SK-N-SH (cell line): ENCODE measurements at regions not wholly inside any gene's neighbourhood (a gene's known extent, or its start where the extent isn't known, plus 50 kb on each side); places are given as distances from the start of the nearest gene placed in this dataset.

Experiments used
- CTCF ChIA-PET: fragments of 300-600, 350-600 bp; formaldehyde crosslinking; extraction: SDS; loops from one replicate; lab custom pipeline; 2021; lab: Yijun Ruan, JAX
- POLR2A ChIA-PET: fragments of 350-600 bp; sonication (Branson Sonifier 250); formaldehyde crosslinking; extraction: SDS; loops from one replicate; lab custom pipeline; 2020; ENCODE audit warnings: antibody characterized with exemption, inconsistent platforms; lab: Yijun Ruan, JAX
- DNase-seq: peaks from one replicate; pipeline ENCODE4 v3.0.0; 2012
- H2AFZ ChIP-seq: fragments of 200-600 bp; sonication (generic); 2 replicates; pipeline ENCODE4 v1.8.1; 2016; ENCODE audit warnings: antibody characterized with exemption, mild to moderate bottlenecking, low read depth
- H3F3A ChIP-seq: fragments of 200-600 bp; sonication (generic); replicated peaks from 2 replicates; pipeline ENCODE3; 2016; ENCODE audit warnings: antibody characterized with exemption, mild to moderate bottlenecking; ENCODE audit not compliant: insufficient read depth
- H3K27ac ChIP-seq, 2 experiments: fragments of 200-500 bp in 1 of 2; fragments of 200-600 bp in 1 of 2; sonication (Bioruptor generic) in 1 of 2; sonication (generic), shearing (Covaris generic) in 1 of 2; 2 replicates each; pipeline versions ENCODE4 v1.5.1 to v1.6.1; 2014 to 2016; ENCODE audit warnings: low read depth in 2 of 2, inconsistent platforms in 1 of 2, low read length in 1 of 2, mild to moderate bottlenecking in 1 of 2, mixed read lengths in 1 of 2
- H3K27me3 ChIP-seq: fragments of 200-600 bp; sonication (generic), shearing (Covaris generic); 2 replicates; pipeline ENCODE4 v1.6.1; 2016; ENCODE audit warnings: mixed run types; ENCODE audit not compliant: insufficient read depth
- H3K36me3 ChIP-seq, 2 experiments: fragments of 200-500 bp in 1 of 2; fragments of 200-600 bp in 1 of 2; sonication (Bioruptor generic) in 1 of 2; sonication (generic) in 1 of 2; replicated peaks in 1 of 2; 2 replicates each; pipeline versions ENCODE3 to v1.5.1; 2014 to 2016; ENCODE audit warnings: low read length in 1 of 2, mild to moderate bottlenecking in 1 of 2; ENCODE audit not compliant: insufficient read depth in 2 of 2, control insufficient read depth in 1 of 2
- H3K4me1 ChIP-seq, 2 experiments: fragments of 200-500 bp in 1 of 2; fragments of 200-600 bp in 1 of 2; sonication (Bioruptor generic) in 1 of 2; sonication (generic), shearing (Covaris generic) in 1 of 2; 2 replicates each; pipeline versions ENCODE4 v1.5.1 to v1.6.1; 2014 to 2016; ENCODE audit warnings: low read depth in 1 of 2, low read length in 1 of 2, mixed run types in 1 of 2; ENCODE audit not compliant: insufficient read depth in 2 of 2, control insufficient read depth in 1 of 2
- H3K4me2 ChIP-seq: fragments of 200-600 bp; sonication (generic), shearing (Covaris generic); 2 replicates; pipeline ENCODE4 v1.6.1; 2017; ENCODE audit warnings: mixed run types
- H3K4me3 ChIP-seq, 2 experiments: fragments of 200-500 bp in 1 of 2; fragments of 200-600 bp in 1 of 2; sonication (Bioruptor generic) in 1 of 2; sonication (generic), shearing (Covaris generic) in 1 of 2; 2 replicates each; pipeline versions ENCODE4 v1.5.1 to v1.8.1; 2014 to 2016; ENCODE audit warnings: low read depth in 2 of 2, inconsistent platforms in 1 of 2, low read length in 1 of 2, mild to moderate bottlenecking in 1 of 2, mixed read lengths in 1 of 2, moderate library complexity in 1 of 2
- H3K79me2 ChIP-seq: fragments of 200-600 bp; sonication (generic); 2 replicates; pipeline ENCODE4 v1.8.1; 2017; ENCODE audit warnings: mild to moderate bottlenecking; ENCODE audit not compliant: insufficient read depth
- H3K9ac ChIP-seq: fragments of 200-600 bp; sonication (generic); 2 replicates; pipeline ENCODE4 v1.6.1; 2017; ENCODE audit warnings: mixed run types
- H3K9me2 ChIP-seq: fragments of 200-600 bp; sonication (generic); 2 replicates; pipeline ENCODE4 v1.6.1; 2017; ENCODE audit warnings: mixed run types
- H3K9me3 ChIP-seq: fragments of 200-600 bp; sonication (generic); 2 replicates; pipeline ENCODE4 v1.6.1; 2017; ENCODE audit warnings: mixed run types, mild to moderate bottlenecking, moderate library complexity
- H4K20me1 ChIP-seq: fragments of 200-600 bp; sonication (generic); 2 replicates; pipeline ENCODE4 v1.6.1; 2017; ENCODE audit warnings: mild to moderate bottlenecking, mixed run types; ENCODE audit not compliant: insufficient read depth
- ELF1 ChIP-seq: IDR thresholded peaks from 2 replicates; pipeline ENCODE4 v1.4.0; 2012
- EP300 ChIP-seq, 2 experiments: IDR thresholded peaks; 2 replicates each; pipeline versions ENCODE4 v1.4.0 to v1.6.1; 2012; ENCODE audit warnings: borderline replicate concordance in 1 of 2, low read depth in 1 of 2, low read length in 1 of 2
- EZH2phosphoT487 ChIP-seq: fragments of 200-600 bp; sonication (generic); IDR thresholded peaks from 2 replicates; pipeline ENCODE4 v1.6.1; 2017; ENCODE audit warnings: low read depth, mixed run types, mild to moderate bottlenecking, antibody characterized with exemption, moderate library complexity, borderline replicate concordance
- FOXJ3 ChIP-seq: sonication (generic); formaldehyde crosslinking; IDR thresholded peaks from 2 replicates; pipeline ENCODE4 v1.5.1; 2020; ENCODE audit warnings: mild to moderate bottlenecking, missing genetic modification reagents
- GABPA ChIP-seq: IDR thresholded peaks from 2 replicates; pipeline ENCODE4 v1.4.0; 2012; ENCODE audit warnings: low read depth, mild to moderate bottlenecking
- GATA2 ChIP-seq: sonication (generic); formaldehyde crosslinking; IDR thresholded peaks from 2 replicates; pipeline ENCODE4 v1.5.0; 2020; ENCODE audit warnings: mild to moderate bottlenecking, missing genetic modification reagents
- MEF2A ChIP-seq: IDR thresholded peaks from 2 replicates; pipeline ENCODE4 v1.4.0; 2012; ENCODE audit warnings: low read depth, borderline replicate concordance
- MXI1 ChIP-seq: IDR thresholded peaks from 2 replicates; pipeline ENCODE4 v1.6.1; 2012; ENCODE audit warnings: mild to moderate bottlenecking, low read depth, low read length, improper control_type of control experiment
- RAD21 ChIP-seq: IDR thresholded peaks from 2 replicates; pipeline ENCODE4 v1.6.1; 2012; ENCODE audit warnings: mild to moderate bottlenecking, low read length
- RCOR1 ChIP-seq: fragments of 150-350 bp; IDR thresholded peaks from 2 replicates; pipeline ENCODE4 v1.6.1; 2017; ENCODE audit warnings: antibody characterized with exemption, low read length
- RFX5 ChIP-seq: IDR thresholded peaks from 2 replicates; pipeline ENCODE4 v1.6.1; 2012; ENCODE audit warnings: mild to moderate bottlenecking, improper control_type of control experiment, low read length
- SMC3 ChIP-seq: IDR thresholded peaks from 2 replicates; pipeline ENCODE4 v1.6.1; 2012; ENCODE audit warnings: low read depth, low read length, improper control_type of control experiment
- TEAD4 ChIP-seq: IDR thresholded peaks from 2 replicates; pipeline ENCODE4 v1.4.0; 2012; ENCODE audit warnings: mild to moderate bottlenecking, borderline replicate concordance; ENCODE audit not compliant: insufficient read depth
- YY1 ChIP-seq: IDR thresholded peaks from 2 replicates; pipeline ENCODE4 v1.4.0; 2012; ENCODE audit warnings: low read depth, mild to moderate bottlenecking
- WGBS: methylation state at CpG from one replicate; pipeline ENCODE4 v1.1.6; 2017; ENCODE audit warnings: low lambda C conversion rate; 5-methylcytosine and 5-hydroxymethylcytosine counted together
- TF ChIP-seq, protein P1 (sequence below): fragments of 150-350 bp; IDR thresholded peaks from 2 replicates; pipeline ENCODE4 v1.6.1; 2016; ENCODE audit warnings: mild to moderate bottlenecking, low read depth, low read length
- TF ChIP-seq, protein P2 (sequence below): IDR thresholded peaks from 2 replicates; pipeline ENCODE4 v1.4.0; 2012; ENCODE audit warnings: low read depth
- TF ChIP-seq, protein P3 (sequence below): IDR thresholded peaks from 2 replicates; pipeline ENCODE4; 2012
- TF ChIP-seq, protein P4 (sequence below): fragments of 150-350 bp; IDR thresholded peaks from 2 replicates; pipeline ENCODE4 v1.6.1; 2017; ENCODE audit warnings: antibody characterized with exemption, low read length, low read depth, borderline replicate concordance
- TF ChIP-seq, protein P5 (sequence below): IDR thresholded peaks from 2 replicates; pipeline ENCODE4 v1.4.0; 2012; ENCODE audit warnings: low read depth, borderline replicate concordance
- TF ChIP-seq, protein P6 (sequence below): IDR thresholded peaks from 2 replicates; pipeline ENCODE4 v1.6.1; 2012; ENCODE audit warnings: mild to moderate bottlenecking, low read depth, low read length, moderate library complexity

DNA sequence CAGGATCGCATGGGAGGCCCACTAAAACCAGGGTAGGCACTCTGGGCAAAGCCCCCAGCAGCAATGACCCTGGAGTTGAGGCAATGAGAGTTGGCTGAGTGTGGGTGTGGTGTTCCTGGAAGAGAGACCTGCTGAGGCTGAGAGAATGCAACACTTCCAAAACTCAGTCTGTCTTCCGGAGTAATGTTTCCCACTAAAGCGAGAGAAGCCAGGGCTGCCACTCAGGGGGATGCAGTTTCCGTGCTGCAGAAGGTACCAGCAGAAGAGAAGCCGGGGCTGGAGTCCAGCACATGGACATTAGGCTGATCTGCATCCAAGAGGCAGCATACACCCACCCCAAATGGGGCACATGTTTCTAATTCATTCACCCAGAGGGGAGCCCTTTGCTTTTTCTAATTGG lies 127.2 kb upstream of the ARHGAP28 start:
- Histone ChIP-seq H3K4me2 (no peak overlapping the region), H3K9ac (no peak overlapping the region), H3K79me2 (no peaks in the 10 kb centered on the region), H3K36me3 (no peaks in the 10 kb centered on the region), H3K4me1 (no peaks in the 10 kb centered on the region; a peak in 1 of 4 replicates), H3K27ac (no peak overlapping the region), H3K9me3 (no peaks in the 10 kb centered on the region), H3K9me2 (no peaks in the 10 kb centered on the region), H3F3A (no peaks in the 10 kb centered on the region), H4K20me1 (no peaks in the 10 kb centered on the region), H3K4me3 (no peak overlapping the region), H3K27me3 (no peaks in the 10 kb centered on the region), H2AFZ (no peak overlapping the region)
- TF ChIP-seq, protein P1, sequence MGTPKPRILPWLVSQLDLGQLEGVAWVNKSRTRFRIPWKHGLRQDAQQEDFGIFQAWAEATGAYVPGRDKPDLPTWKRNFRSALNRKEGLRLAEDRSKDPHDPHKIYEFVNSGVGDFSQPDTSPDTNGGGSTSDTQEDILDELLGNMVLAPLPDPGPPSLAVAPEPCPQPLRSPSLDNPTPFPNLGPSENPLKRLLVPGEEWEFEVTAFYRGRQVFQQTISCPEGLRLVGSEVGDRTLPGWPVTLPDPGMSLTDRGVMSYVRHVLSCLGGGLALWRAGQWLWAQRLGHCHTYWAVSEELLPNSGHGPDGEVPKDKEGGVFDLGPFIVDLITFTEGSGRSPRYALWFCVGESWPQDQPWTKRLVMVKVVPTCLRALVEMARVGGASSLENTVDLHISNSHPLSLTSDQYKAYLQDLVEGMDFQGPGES: no peak
- TF ChIP-seq ELF1 (no peak), RCOR1 (no peak), MXI1 (no peak), SMC3 (no peak), YY1 (no peak), GATA2 (CRISPR knock-in tag) (no peak), RAD21 (no peak), TEAD4 (no peak), MEF2A (no peak), GABPA (no peak), FOXJ3 (CRISPR knock-in tag) (no peak), EZH2phosphoT487 (no peak), EP300 (IDR thresholded peaks at IDR 0.05; ENCODE audit: borderline replicate concordance in 1 of 2, low read depth in 1 of 2, low read length in 1 of 2) (no peak), RFX5 (no peak)
- TF ChIP-seq, protein P2, sequence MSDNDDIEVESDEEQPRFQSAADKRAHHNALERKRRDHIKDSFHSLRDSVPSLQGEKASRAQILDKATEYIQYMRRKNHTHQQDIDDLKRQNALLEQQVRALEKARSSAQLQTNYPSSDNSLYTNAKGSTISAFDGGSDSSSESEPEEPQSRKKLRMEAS: no peak
- TF ChIP-seq, protein P3, sequence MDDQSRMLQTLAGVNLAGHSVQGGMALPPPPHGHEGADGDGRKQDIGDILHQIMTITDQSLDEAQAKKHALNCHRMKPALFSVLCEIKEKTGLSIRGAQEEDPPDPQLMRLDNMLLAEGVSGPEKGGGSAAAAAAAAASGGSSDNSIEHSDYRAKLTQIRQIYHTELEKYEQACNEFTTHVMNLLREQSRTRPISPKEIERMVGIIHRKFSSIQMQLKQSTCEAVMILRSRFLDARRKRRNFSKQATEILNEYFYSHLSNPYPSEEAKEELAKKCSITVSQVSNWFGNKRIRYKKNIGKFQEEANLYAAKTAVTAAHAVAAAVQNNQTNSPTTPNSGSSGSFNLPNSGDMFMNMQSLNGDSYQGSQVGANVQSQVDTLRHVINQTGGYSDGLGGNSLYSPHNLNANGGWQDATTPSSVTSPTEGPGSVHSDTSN: no peak
- TF ChIP-seq, protein P4, sequence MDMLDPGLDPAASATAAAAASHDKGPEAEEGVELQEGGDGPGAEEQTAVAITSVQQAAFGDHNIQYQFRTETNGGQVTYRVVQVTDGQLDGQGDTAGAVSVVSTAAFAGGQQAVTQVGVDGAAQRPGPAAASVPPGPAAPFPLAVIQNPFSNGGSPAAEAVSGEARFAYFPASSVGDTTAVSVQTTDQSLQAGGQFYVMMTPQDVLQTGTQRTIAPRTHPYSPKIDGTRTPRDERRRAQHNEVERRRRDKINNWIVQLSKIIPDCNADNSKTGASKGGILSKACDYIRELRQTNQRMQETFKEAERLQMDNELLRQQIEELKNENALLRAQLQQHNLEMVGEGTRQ: no peak
- TF ChIP-seq, protein P5, sequence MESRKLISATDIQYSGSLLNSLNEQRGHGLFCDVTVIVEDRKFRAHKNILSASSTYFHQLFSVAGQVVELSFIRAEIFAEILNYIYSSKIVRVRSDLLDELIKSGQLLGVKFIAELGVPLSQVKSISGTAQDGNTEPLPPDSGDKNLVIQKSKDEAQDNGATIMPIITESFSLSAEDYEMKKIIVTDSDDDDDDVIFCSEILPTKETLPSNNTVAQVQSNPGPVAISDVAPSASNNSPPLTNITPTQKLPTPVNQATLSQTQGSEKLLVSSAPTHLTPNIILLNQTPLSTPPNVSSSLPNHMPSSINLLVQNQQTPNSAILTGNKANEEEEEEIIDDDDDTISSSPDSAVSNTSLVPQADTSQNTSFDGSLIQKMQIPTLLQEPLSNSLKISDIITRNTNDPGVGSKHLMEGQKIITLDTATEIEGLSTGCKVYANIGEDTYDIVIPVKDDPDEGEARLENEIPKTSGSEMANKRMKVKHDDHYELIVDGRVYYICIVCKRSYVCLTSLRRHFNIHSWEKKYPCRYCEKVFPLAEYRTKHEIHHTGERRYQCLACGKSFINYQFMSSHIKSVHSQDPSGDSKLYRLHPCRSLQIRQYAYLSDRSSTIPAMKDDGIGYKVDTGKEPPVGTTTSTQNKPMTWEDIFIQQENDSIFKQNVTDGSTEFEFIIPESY: no peak
- TF ChIP-seq, protein P6, sequence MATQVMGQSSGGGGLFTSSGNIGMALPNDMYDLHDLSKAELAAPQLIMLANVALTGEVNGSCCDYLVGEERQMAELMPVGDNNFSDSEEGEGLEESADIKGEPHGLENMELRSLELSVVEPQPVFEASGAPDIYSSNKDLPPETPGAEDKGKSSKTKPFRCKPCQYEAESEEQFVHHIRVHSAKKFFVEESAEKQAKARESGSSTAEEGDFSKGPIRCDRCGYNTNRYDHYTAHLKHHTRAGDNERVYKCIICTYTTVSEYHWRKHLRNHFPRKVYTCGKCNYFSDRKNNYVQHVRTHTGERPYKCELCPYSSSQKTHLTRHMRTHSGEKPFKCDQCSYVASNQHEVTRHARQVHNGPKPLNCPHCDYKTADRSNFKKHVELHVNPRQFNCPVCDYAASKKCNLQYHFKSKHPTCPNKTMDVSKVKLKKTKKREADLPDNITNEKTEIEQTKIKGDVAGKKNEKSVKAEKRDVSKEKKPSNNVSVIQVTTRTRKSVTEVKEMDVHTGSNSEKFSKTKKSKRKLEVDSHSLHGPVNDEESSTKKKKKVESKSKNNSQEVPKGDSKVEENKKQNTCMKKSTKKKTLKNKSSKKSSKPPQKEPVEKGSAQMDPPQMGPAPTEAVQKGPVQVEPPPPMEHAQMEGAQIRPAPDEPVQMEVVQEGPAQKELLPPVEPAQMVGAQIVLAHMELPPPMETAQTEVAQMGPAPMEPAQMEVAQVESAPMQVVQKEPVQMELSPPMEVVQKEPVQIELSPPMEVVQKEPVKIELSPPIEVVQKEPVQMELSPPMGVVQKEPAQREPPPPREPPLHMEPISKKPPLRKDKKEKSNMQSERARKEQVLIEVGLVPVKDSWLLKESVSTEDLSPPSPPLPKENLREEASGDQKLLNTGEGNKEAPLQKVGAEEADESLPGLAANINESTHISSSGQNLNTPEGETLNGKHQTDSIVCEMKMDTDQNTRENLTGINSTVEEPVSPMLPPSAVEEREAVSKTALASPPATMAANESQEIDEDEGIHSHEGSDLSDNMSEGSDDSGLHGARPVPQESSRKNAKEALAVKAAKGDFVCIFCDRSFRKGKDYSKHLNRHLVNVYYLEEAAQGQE: no peak
- CTCF ChIA-PET: interaction anchor here (1.0 kb wide), 1 partner anchor 19 kb away, joined by 3 read pairs; no protein-coding TSS in a partner anchor
- WGBS: 61% methylated on average over 5 of the region's 5 CpGs
- DNase-seq: no peak
- POLR2A ChIA-PET: no interaction called here
